Nephron (organoid): ENCODE measurements at regions not wholly inside any gene's neighbourhood (a gene's known extent, or its start where the extent isn't known, plus 50 kb on each side); places are given as distances from the start of the nearest gene placed in this dataset.

Source experiments
- H3K27ac Mint-ChIP-seq, 3 experiments: 2 replicates each; pipeline ENCODE4 v1.8.0; 2020; ENCODE audit warnings: mixed read lengths in 3 of 3, mild to moderate bottlenecking in 2 of 3, moderate library complexity in 1 of 3
- H3K27me3 Mint-ChIP-seq: 2 replicates; pipeline ENCODE4 v1.8.0; 2021; ENCODE audit warnings: low read depth, mild to moderate bottlenecking, moderate library complexity, mixed read lengths
- H3K36me3 Mint-ChIP-seq: 2 replicates; pipeline ENCODE4 v1.8.0; 2020; ENCODE audit warnings: low read depth, mixed read lengths
- H3K4me1 Mint-ChIP-seq: 2 replicates; pipeline ENCODE4 v1.8.0; 2020; ENCODE audit warnings: mixed read lengths
- H3K4me3 Mint-ChIP-seq, 3 experiments: 2 replicates each; pipeline ENCODE4 v1.8.0; 2020; ENCODE audit warnings: mild to moderate bottlenecking in 3 of 3, mixed read lengths in 3 of 3, moderate library complexity in 2 of 3
- H3K9me3 Mint-ChIP-seq: 2 replicates; pipeline ENCODE4 v1.8.0; 2020; ENCODE audit warnings: mixed read lengths
- TF ChIP-seq, protein P1 (sequence below), 3 experiments: fragments of 200-600 bp; sonication (generic); IDR thresholded peaks; one replicate each; pipeline ENCODE4 v1.5.0; 2021; ENCODE audit warnings: antibody characterized with exemption in 3 of 3; ENCODE audit not compliant: unreplicated experiment in 3 of 3

DNA sequence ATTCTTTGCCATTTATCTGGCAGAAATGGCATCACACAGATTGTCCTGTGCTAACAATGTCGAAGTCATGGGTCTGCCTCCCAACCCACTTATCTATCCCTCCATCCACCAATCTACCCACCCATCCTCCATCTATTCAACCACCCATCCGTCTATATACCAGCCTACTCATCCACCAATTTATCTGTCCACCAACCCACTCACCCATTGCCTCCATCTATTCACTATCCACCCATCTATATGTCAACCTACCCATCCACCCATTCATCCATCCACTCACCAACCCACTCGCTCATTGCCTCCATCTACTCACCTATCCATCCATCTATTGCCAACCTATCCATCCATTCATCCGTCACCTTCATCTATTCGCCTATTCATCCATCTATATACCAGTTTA is 521.2 kb downstream of the SHQ1 start:
- H3K27me3 Mint-ChIP-seq, result peaks cover 28% of the 10 kb centered on the region
- no peaks in the 10 kb centered on the region for H3K36me3 Mint-ChIP-seq
- no peak overlapping the region for H3K4me3 Mint-ChIP-seq
- H3K9me3 Mint-ChIP-seq, result no peaks in the 10 kb centered on the region
- H3K27ac Mint-ChIP-seq, result no peak overlapping the region
- TF ChIP-seq, protein P1, sequence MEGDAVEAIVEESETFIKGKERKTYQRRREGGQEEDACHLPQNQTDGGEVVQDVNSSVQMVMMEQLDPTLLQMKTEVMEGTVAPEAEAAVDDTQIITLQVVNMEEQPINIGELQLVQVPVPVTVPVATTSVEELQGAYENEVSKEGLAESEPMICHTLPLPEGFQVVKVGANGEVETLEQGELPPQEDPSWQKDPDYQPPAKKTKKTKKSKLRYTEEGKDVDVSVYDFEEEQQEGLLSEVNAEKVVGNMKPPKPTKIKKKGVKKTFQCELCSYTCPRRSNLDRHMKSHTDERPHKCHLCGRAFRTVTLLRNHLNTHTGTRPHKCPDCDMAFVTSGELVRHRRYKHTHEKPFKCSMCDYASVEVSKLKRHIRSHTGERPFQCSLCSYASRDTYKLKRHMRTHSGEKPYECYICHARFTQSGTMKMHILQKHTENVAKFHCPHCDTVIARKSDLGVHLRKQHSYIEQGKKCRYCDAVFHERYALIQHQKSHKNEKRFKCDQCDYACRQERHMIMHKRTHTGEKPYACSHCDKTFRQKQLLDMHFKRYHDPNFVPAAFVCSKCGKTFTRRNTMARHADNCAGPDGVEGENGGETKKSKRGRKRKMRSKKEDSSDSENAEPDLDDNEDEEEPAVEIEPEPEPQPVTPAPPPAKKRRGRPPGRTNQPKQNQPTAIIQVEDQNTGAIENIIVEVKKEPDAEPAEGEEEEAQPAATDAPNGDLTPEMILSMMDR (IDR thresholded peaks at IDR 0.05; ENCODE audit: unreplicated experiment in 3 of 3), result no peak
- peaks cover 6% of the 10 kb centered on the region for H3K4me1 Mint-ChIP-seq

- no peaks in the 10 kb centered on the region for H3K36me3 Mint-ChIP-seq
- no peak overlapping the region for H3K4me3 Mint-ChIP-seq
- peaks cover 1% of the 10 kb centered on the region for H3K4me1 Mint-ChIP-seq
- TF ChIP-seq, protein P1 (IDR thresholded peaks at IDR 0.05; ENCODE audit: unreplicated experiment in 3 of 3), result no peak
- H3K27ac Mint-ChIP-seq, result no peak overlapping the region
- H3K27me3 Mint-ChIP-seq, result peaks cover 16% of the 10 kb centered on the region
- H3K9me3 Mint-ChIP-seq, result no peaks in the 10 kb centered on the region
Measured at GRCh38 chr3:72324253-72324811, 523.9 kb downstream of the SHQ1 start.

DNA sequence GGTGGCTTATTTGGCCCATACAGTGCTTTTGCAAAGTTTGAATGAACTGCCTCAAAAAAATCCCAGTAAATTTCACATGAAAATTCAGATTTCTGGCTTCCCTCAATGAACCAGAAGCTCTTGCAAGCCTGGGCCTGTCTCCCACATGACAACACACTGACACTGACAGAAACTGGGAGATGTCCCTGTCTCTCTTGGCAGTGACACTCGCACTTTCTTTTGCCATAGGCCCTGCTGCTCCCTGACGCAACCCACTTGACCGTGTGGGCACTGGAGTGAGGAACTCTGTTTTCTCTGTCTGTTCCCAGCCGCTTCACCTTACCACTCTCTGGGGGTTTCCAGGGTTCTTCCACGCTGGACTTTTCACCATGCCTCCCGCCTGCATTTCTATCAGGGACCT is 524.5 kb downstream of the SHQ1 start:
- Mint-ChIP-seq H3K27me3 (peaks cover 16% of the 10 kb centered on the region), H3K36me3 (no peaks in the 10 kb centered on the region)
- TF ChIP-seq, protein P1 (IDR thresholded peaks at IDR 0.05; ENCODE audit: unreplicated experiment in 3 of 3), result no peak

DNA sequence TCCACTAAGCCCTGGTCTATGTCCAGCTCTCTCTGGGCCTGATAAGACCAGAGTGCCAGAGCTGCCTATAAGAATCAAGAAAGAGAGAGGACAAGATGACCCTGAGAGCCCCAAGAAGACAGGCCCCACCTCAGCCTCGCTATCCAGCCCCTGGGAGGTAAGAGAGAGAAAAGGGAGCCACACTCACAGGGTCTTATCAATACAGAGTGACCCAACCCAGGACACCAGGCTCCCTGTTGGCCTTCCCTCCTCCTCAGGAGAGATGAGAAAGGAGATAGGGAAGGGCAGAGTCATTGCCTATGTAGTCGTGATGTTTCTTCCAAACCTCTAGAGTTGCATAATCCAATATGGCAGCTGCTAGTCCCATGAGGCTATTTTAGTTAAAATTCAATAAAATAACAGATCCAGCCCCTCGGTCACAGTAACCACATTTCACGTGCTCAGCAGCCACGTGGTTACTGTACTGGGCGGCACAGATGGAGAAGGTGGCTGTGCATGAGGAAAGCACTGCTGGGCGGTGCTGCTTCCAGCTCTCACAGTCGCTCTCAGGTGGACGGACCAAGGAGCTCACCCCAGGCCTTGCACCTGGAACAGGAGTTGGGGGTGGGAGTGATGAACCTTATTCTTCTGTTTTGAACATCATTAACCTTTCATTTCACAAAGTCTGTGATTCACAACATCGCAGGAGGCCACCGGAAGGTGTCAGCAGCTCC is 525.8 kb downstream of the SHQ1 start:
- peaks cover 14% of the 10 kb centered on the region for H3K27me3 Mint-ChIP-seq
- TF ChIP-seq, protein P1 (IDR thresholded peaks at IDR 0.05; ENCODE audit: unreplicated experiment in 3 of 3), result no peak
- no peak overlapping the region for H3K4me3 Mint-ChIP-seq
- H3K36me3 Mint-ChIP-seq, result no peaks in the 10 kb centered on the region
- H3K9me3 Mint-ChIP-seq, result no peaks in the 10 kb centered on the region
- no peak overlapping the region for H3K27ac Mint-ChIP-seq
- H3K4me1 Mint-ChIP-seq, result peaks cover 13% of the 10 kb centered on the region

More for the DNA sequence above, 524.5 kb downstream of the SHQ1 start:
- H3K9me3 Mint-ChIP-seq, result no peaks in the 10 kb centered on the region
- no peak overlapping the region for H3K27ac Mint-ChIP-seq
- H3K4me1 Mint-ChIP-seq, result no peaks in the 10 kb centered on the region
- H3K4me3 Mint-ChIP-seq, result no peak overlapping the region

DNA sequence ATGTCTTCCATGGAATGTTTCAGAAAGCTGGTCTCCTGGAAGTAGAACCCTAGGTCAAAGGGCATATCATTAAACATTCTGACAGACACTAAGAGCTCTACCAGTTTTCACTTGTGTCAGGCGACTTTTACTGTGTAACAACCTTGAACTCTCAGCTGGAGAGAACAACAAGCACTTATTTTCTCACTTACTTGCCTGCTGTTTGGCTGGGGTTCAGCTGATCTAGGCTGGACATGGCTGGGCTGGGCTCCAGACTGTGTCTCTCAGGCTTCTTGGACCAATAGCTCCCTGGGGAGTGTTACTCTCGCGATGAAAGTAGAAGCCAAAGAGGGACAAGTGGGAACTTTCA is 527.3 kb downstream of the SHQ1 start:
- TF ChIP-seq, protein P1 (IDR thresholded peaks at IDR 0.05; ENCODE audit: unreplicated experiment in 3 of 3), result no peak
- no peaks in the 10 kb centered on the region for H3K36me3 Mint-ChIP-seq
- no peak overlapping the region for H3K27ac Mint-ChIP-seq
- H3K9me3 Mint-ChIP-seq, result no peaks in the 10 kb centered on the region
- H3K4me1 Mint-ChIP-seq, result peaks cover 19% of the 10 kb centered on the region
- H3K27me3 Mint-ChIP-seq, result peaks cover 9% of the 10 kb centered on the region
- no peak overlapping the region for H3K4me3 Mint-ChIP-seq
